ENCODE measurements at regions not wholly inside any gene's neighbourhood (a gene's known extent, or its start where the extent isn't known, plus 50 kb on each side); places are given as distances from the start of the nearest gene placed in this dataset.
A peak's percentile ranks its signal among the peaks of the same experiment; 100 is the strongest.
"Not testable (repeated sequence)": the region's sequence is repeated elsewhere in the genome, so short reads cannot be mapped to it uniquely, and the experiment has no call there.

GRCh38 chr1:191025896-191026642 lies 548.4 kb upstream of the BRINP3 start:
- DNase-seq = no peak

- DNase-seq = no peak
These were observed 549.2 kb upstream of the BRINP3 start for GRCh38 chr1:191026828-191027227.

- DNase-seq = no peak
These were observed 556.5 kb upstream of the BRINP3 start for GRCh38 chr1:191034132-191034531.

GRCh38 chr1:191043066-191043465 lies 565.4 kb upstream of the BRINP3 start:
- peak; percentile 1 for DNase-seq

- DNase-seq = no peak
These were observed 572.1 kb upstream of the BRINP3 start for GRCh38 chr1:191049781-191050180.

GRCh38 chr1:191052888-191053287 lies 575.2 kb upstream of the BRINP3 start:
- no peak for DNase-seq

GRCh38 chr1:191065346-191065745 lies 587.7 kb upstream of the BRINP3 start:
- DNase-seq = no peak

- no peak for DNase-seq
These were observed 588.1 kb upstream of the BRINP3 start for GRCh38 chr1:191065771-191066170.

- no peak for DNase-seq
These were observed 597.2 kb upstream of the BRINP3 start for GRCh38 chr1:191074881-191075280.

- DNase-seq = not testable (repeated sequence)
These were observed 605.4 kb upstream of the BRINP3 start for GRCh38 chr1:191083090-191083489.

GRCh38 chr1:191085121-191085520 lies 607.5 kb upstream of the BRINP3 start:
- no peak for DNase-seq

GRCh38 chr1:191086910-191087309 lies 609.2 kb upstream of the BRINP3 start:
- no peak for DNase-seq

GRCh38 chr1:191096405-191096804 lies 618.7 kb upstream of the BRINP3 start:
- DNase-seq = no peak

GRCh38 chr1:191099696-191100095 lies 622.0 kb upstream of the BRINP3 start:
- no peak for DNase-seq

- DNase-seq = no peak
These were observed 624.3 kb upstream of the BRINP3 start for GRCh38 chr1:191101960-191102359.

- no peak for DNase-seq
These were observed 648.3 kb upstream of the BRINP3 start for GRCh38 chr1:191125950-191126349.

- DNase-seq = no peak
These were observed 657.1 kb upstream of the BRINP3 start for GRCh38 chr1:191134796-191135195.

- no peak for DNase-seq
These were observed 662.4 kb upstream of the BRINP3 start for GRCh38 chr1:191140038-191140437.

GRCh38 chr1:191142748-191143147 lies 665.1 kb upstream of the BRINP3 start:
- DNase-seq = no peak

GRCh38 chr1:191145834-191146233 lies 668.2 kb upstream of the BRINP3 start:
- DNase-seq = no peak

GRCh38 chr1:191151321-191151807 lies 673.7 kb upstream of the BRINP3 start:
- no peak for DNase-seq

- DNase-seq = no peak
These were observed 675.1 kb upstream of the BRINP3 start for GRCh38 chr1:191152776-191153175.

GRCh38 chr1:191155178-191155577 lies 677.5 kb upstream of the BRINP3 start:
- DNase-seq = no peak

- DNase-seq = no peak
These were observed 683.2 kb upstream of the BRINP3 start for GRCh38 chr1:191160837-191161236.

GRCh38 chr1:191162762-191163161 lies 685.1 kb upstream of the BRINP3 start:
- no peak for DNase-seq

Data from fibroblast of skin of right quadriceps (primary cell).